ENCODE measurements at regions not wholly inside any gene's neighbourhood (a gene's known extent, or its start where the extent isn't known, plus 50 kb on each side); places are given as distances from the start of the nearest gene placed in this dataset.

DNA sequence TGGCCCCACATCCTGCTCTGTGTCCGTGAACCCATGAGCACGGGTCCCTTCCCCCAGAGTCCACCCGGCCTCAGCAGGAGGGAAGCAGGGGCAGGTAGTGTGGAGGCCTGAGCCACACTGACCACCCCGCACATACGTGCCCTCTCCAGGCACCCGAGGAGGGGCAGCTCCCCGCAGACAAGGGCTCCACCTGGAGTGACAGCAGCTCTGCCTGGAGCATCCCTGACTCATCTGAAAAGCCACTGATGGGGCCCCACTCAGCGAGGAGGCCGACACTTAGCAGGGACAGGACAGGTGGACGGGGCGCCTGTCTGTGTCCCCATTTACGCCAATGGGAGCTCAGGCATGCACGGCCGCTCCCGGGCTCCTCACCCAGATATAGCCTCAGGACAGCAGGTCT lies 237.6 kb upstream of the SFSWAP start:
- TF ChIP-seq FOXP2 (optimal IDR thresholded peaks at IDR 0.05; ENCODE audit: borderline replicate concordance, extremely low read depth, extremely low read length, insufficient read depth) (no peak), SIN3A (IDR thresholded peaks at IDR 0.05; ENCODE audit: borderline replicate concordance, insufficient read depth, low read length) (no peak), TAF1 (IDR thresholded peaks at IDR 0.05; ENCODE audit: borderline replicate concordance, insufficient read depth, low read length) (no peak), POLR2AphosphoS5 (IDR thresholded peaks at IDR 0.05; ENCODE audit: low read depth, low read length) (no peak)
- TF ChIP-seq, protein P1, sequence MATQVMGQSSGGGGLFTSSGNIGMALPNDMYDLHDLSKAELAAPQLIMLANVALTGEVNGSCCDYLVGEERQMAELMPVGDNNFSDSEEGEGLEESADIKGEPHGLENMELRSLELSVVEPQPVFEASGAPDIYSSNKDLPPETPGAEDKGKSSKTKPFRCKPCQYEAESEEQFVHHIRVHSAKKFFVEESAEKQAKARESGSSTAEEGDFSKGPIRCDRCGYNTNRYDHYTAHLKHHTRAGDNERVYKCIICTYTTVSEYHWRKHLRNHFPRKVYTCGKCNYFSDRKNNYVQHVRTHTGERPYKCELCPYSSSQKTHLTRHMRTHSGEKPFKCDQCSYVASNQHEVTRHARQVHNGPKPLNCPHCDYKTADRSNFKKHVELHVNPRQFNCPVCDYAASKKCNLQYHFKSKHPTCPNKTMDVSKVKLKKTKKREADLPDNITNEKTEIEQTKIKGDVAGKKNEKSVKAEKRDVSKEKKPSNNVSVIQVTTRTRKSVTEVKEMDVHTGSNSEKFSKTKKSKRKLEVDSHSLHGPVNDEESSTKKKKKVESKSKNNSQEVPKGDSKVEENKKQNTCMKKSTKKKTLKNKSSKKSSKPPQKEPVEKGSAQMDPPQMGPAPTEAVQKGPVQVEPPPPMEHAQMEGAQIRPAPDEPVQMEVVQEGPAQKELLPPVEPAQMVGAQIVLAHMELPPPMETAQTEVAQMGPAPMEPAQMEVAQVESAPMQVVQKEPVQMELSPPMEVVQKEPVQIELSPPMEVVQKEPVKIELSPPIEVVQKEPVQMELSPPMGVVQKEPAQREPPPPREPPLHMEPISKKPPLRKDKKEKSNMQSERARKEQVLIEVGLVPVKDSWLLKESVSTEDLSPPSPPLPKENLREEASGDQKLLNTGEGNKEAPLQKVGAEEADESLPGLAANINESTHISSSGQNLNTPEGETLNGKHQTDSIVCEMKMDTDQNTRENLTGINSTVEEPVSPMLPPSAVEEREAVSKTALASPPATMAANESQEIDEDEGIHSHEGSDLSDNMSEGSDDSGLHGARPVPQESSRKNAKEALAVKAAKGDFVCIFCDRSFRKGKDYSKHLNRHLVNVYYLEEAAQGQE (IDR thresholded peaks at IDR 0.05; ENCODE audit: insufficient read depth in 1 of 2, low read depth in 2 of 2, low read length in 2 of 2), result no peak

DNA sequence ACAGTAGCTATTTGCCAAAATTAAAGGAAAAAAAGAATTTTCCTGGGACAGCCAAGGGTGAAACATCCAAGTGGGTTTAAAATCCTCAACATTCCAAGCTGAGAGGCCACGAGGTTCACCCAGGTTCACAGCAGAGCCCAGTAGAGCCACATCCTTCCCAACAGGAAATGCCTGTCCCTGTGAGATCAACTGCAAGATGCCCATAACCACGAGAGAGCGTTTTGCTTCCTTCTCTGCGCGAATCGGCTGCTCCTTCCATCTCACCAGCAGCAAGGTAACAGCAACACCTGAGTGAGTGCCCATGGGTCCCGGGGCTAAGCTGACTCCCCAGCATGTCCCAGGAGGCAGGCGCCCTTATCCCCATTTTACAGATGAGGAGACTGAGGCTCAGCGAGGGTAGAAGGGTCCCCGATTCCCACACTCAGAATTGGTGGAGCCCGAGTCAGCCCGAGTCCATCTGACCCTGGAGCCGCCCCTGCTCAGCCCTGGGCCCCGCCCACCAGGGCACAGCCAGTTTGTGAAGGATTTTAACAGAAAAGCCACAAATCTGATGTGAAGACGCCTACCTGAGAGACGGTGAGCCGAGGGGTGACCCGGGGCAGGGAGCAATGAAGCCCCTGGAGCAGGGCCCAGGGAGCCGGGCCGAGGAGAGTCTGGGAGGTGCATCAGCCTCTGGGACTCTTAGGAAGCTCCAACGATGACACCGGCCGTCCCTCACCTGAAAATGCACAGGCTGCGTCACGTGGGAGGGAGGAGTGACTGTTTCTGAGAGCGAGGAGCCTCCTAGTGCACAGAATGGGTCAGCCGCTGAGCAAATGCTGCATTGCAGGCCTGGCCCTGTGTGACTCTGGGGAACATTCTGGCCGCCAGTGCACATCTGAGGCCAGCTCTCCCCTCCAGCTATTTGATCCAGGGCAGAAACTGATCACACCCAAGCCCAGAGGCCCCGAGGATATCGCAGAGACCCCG lies 236.9 kb upstream of the SFSWAP start:
- TF ChIP-seq FOXP2 (optimal IDR thresholded peaks at IDR 0.05; ENCODE audit: borderline replicate concordance, extremely low read depth, extremely low read length, insufficient read depth) (no peak), POLR2AphosphoS5 (IDR thresholded peaks at IDR 0.05; ENCODE audit: low read depth, low read length) (no peak), SIN3A (IDR thresholded peaks at IDR 0.05; ENCODE audit: borderline replicate concordance, insufficient read depth, low read length) (no peak), TAF1 (IDR thresholded peaks at IDR 0.05; ENCODE audit: borderline replicate concordance, insufficient read depth, low read length) (no peak)
- TF ChIP-seq, protein P1 (IDR thresholded peaks at IDR 0.05; ENCODE audit: insufficient read depth in 1 of 2, low read depth in 2 of 2, low read length in 2 of 2), result no peak

DNA sequence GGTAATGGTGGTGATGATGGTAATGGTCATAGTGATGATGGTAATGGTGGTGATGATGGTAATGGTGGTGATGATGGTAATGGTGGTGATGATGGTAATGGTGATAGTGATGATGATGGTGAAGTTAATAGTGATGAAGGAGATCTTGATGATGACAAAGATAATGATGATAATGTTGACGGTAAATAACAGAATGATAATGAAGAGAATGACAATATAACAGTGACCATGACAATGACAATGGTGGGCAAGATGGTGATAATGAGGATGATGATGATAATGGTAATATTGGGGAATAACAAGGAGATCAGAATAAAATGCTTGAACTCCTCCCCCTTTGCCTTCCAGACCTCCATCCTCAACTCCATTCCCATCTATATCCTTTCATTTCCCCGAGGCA lies 233.3 kb upstream of the SFSWAP start:
- TF ChIP-seq POLR2AphosphoS5 (IDR thresholded peaks at IDR 0.05; ENCODE audit: low read depth, low read length), result no peak
- TF ChIP-seq, protein P1 (IDR thresholded peaks at IDR 0.05; ENCODE audit: insufficient read depth in 1 of 2, low read depth in 2 of 2, low read length in 2 of 2), result no peak
- no peak for TF ChIP-seq TAF1 (IDR thresholded peaks at IDR 0.05; ENCODE audit: borderline replicate concordance, insufficient read depth, low read length)
- TF ChIP-seq FOXP2 (optimal IDR thresholded peaks at IDR 0.05; ENCODE audit: borderline replicate concordance, extremely low read depth, extremely low read length, insufficient read depth), result no peak
- TF ChIP-seq SIN3A (IDR thresholded peaks at IDR 0.05; ENCODE audit: borderline replicate concordance, insufficient read depth, low read length), result no peak

DNA sequence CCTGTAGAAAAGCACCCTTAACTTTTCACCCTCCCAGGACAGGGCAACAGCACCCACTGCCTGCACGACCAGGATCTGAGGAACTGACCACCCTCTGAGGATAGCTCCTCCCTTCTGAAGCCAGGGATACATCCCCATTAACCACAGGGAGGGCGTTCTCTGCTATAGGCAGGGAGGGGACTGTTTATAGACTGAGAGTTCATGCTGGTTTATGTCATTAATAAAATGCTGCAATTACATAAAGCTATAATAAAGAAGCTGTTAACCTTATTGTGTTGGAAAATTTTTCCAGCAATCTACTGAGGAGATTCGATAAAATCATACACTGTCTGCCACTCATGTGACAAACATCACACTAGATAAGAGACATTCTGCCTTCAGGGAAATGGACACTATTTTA lies 232.4 kb upstream of the SFSWAP start:
- TF ChIP-seq, protein P1 (IDR thresholded peaks at IDR 0.05; ENCODE audit: insufficient read depth in 1 of 2, low read depth in 2 of 2, low read length in 2 of 2), result no peak

All from PFSK-1 (cell line).